Pancreas (tissue), 10 donors: ENCODE measurements at regions not wholly inside any gene's neighbourhood (a gene's known extent, or its start where the extent isn't known, plus 50 kb on each side); places are given as distances from the start of the nearest gene placed in this dataset.

ENCODE experiments used
- ATAC-seq, 4 donors: fragments of 200-7000 bp; cut with Tn5 transposase; one replicate each; pipeline versions ENCODE4 v1.8.0 to v1.9.1; 2020; ENCODE audit warnings: mild to moderate bottlenecking in 4 of 4, moderate library complexity in 4 of 4
- DNase-seq, 6 donors: peaks; one replicate each; pipeline ENCODE4 v3.0.0-alpha.2; 2020
- FAIRE-seq: peaks from 2 replicates; lab custom pipeline; 2012; peaks lifted over from hg19 to GRCh38; lab: Jason Lieb, UNC
- H3K27ac ChIP-seq, 4 donors: fragments of 200-600 bp; sonication (generic); 1 replicate in 3 of 4; 2 replicates in 1 of 4; pipeline versions ENCODE4 v1.5.0 to v1.8.0; 2020
- H3K27me3 ChIP-seq, 4 donors: fragments of 200-600 bp; one replicate each; pipeline ENCODE4 v1.8.0; 2021
- H3K36me3 ChIP-seq, 3 donors: fragments of 200-600 bp; sonication (generic) in 1 of 3; one replicate each; pipeline versions ENCODE4 v1.5.0 to v1.8.0; 2020 to 2021
- H3K4me1 ChIP-seq, 3 donors: fragments of 200-600 bp; one replicate each; pipeline ENCODE4 v1.8.0; 2021
- H3K4me3 ChIP-seq, 4 donors: fragments of 200-600 bp; sonication (generic) in 2 of 4; one replicate each; pipeline versions ENCODE4 v1.5.0 to v1.8.0; 2020 to 2021
- H3K9me3 ChIP-seq, 4 donors: fragments of 200-600 bp; one replicate each; pipeline ENCODE4 v1.8.0; 2021
- CTCF ChIP-seq, 4 donors: fragments of 200-600 bp; sonication (generic) in 3 of 4; IDR thresholded peaks; one replicate each; pipeline versions ENCODE4 v1.5.0 to v1.8.0; 2021; ENCODE audit warnings: antibody characterized with exemption in 4 of 4
- WGBS, 2 donors: extraction: QIAGEN DNeasy Blood & Tissue Kit; methylation state at CpG; one replicate each; pipeline ENCODE4 v1.1.7; 2013; 5-methylcytosine and 5-hydroxymethylcytosine counted together
- intact Hi-C, 3 donors: fragments of 100-400 bp; cut with DNase I; formaldehyde crosslinking; loops; one replicate each; pipeline versions ENCODE4 v1.11.1 to v1.14.2; 2022
- donor health status: healthy with polysubstance abuse.
- donor health status: DM: no; HTN: no; CAD: no; lungs with moderate emphysema.
- donor health status: DM: no; HTN: no; CAD: no.
- donor health status: control.
- donor health status: control.
- donor health status: Bipolar disorder and iron deficiency.
- donor health status: DM: yes; HTN: yes; CAD: no.
- donor health status: DM: no; HTN: no; CAD: no.
- donor health status: DM: no; HTN: no; CAD: no.
- donor health status: DM: yes; HTN: yes; CAD: no.

GRCh38 chr22:48832592-48832991, 995.1 kb downstream of the BRD1 start:
- peaks cover 0 to 8% (median 2%) of the 10 kb centered on the region in 4 donors for H3K27me3 ChIP-seq
- TF ChIP-seq CTCF (IDR thresholded peaks at IDR 0.05) = no peak
- 84 to 91% methylated on average over 4 of the region's 4 CpGs for WGBS, 2 donors
- intact Hi-C loops = no loop called here
- FAIRE-seq = no peak
- no peak overlapping the region for H3K27ac ChIP-seq
- no peak for ATAC-seq
- no peaks in the 10 kb centered on the region for H3K36me3 ChIP-seq
- H3K4me3 ChIP-seq = no peak overlapping the region
- no peaks in the 10 kb centered on the region for H3K4me1 ChIP-seq
- DNase-seq = no peak
- H3K9me3 ChIP-seq = no peaks in the 10 kb centered on the region

GRCh38 chr22:48829908-48830307, 997.8 kb downstream of the BRD1 start:
- intact Hi-C loops = no loop called here
- no peak for TF ChIP-seq CTCF (IDR thresholded peaks at IDR 0.05)
- Histone ChIP-seq H3K27me3 (peaks cover 0 to 8% (median 2%) of the 10 kb centered on the region in 4 donors), H3K9me3 (no peaks in the 10 kb centered on the region), H3K27ac (no peak overlapping the region), H3K36me3 (no peaks in the 10 kb centered on the region), H3K4me3 (no peak overlapping the region), H3K4me1 (no peaks in the 10 kb centered on the region)
- no peak for FAIRE-seq
- WGBS, 2 donors = 65 to 69% methylated on average over 6 of the region's 6 CpGs
- ATAC-seq = no peak
- DNase-seq = peak in 1 of 6 donors; percentile 32

GRCh38 chr22:48828688-48829087, 999.0 kb downstream of the BRD1 start:
- intact Hi-C loops = no loop called here
- 65 to 70% methylated on average over 5 of the region's 5 CpGs for WGBS, 2 donors
- no peaks in the 10 kb centered on the region for H3K36me3 ChIP-seq
- ATAC-seq (no peak), FAIRE-seq (no peak), DNase-seq (peak in 1 of 6 donors; percentile 36)
- no peak for TF ChIP-seq CTCF (IDR thresholded peaks at IDR 0.05)
- H3K27ac ChIP-seq = no peak overlapping the region
- no peaks in the 10 kb centered on the region for H3K9me3 ChIP-seq
- H3K4me1 ChIP-seq = no peaks in the 10 kb centered on the region
- peaks cover 0 to 3% (median under 1%) of the 10 kb centered on the region in 4 donors for H3K27me3 ChIP-seq
- no peak overlapping the region for H3K4me3 ChIP-seq

- Histone ChIP-seq H3K36me3 (no peaks in the 10 kb centered on the region), H3K4me1 (no peaks in the 10 kb centered on the region), H3K4me3 (no peak overlapping the region), H3K27me3 (peaks cover 0 to 3% (median 1%) of the 10 kb centered on the region in 4 donors), H3K27ac (no peak overlapping the region), H3K9me3 (no peaks in the 10 kb centered on the region)
- 33 to 37% methylated on average over 18 of the region's 18 CpGs for WGBS, 2 donors
- no peak for TF ChIP-seq CTCF (IDR thresholded peaks at IDR 0.05)
- DNase-seq = peak in 2 of 6 donors; percentile 43 to 55
- intact Hi-C loops = no loop called here
- ATAC-seq = no peak
- FAIRE-seq = no peak
These were observed 999.6 kb downstream of the BRD1 start for GRCh38 chr22:48827904-48828555.

GRCh38 chr22:48827268-48827846, 1000.3 kb downstream of the BRD1 start:
- FAIRE-seq (no peak), ATAC-seq (peak in 2 of 4 donors; percentile 34 to 39), DNase-seq (peak in 2 of 6 donors; percentile 39 to 56)
- peaks cover 0 to 6% (median 2%) of the 10 kb centered on the region in 4 donors for H3K27me3 ChIP-seq
- no peak for TF ChIP-seq CTCF (IDR thresholded peaks at IDR 0.05)
- H3K27ac ChIP-seq = no peak overlapping the region
- H3K9me3 ChIP-seq = no peaks in the 10 kb centered on the region
- intact Hi-C loops = no loop called here
- no peaks in the 10 kb centered on the region for H3K4me1 ChIP-seq
- WGBS, 2 donors = 11 to 15% methylated on average over 18 of the region's 18 CpGs
- no peak overlapping the region for H3K4me3 ChIP-seq
- H3K36me3 ChIP-seq = no peaks in the 10 kb centered on the region
